GM12878 (cell line): ENCODE measurements at regions not wholly inside any gene's neighbourhood (a gene's known extent, or its start where the extent isn't known, plus 50 kb on each side); places are given as distances from the start of the nearest gene placed in this dataset.

Experiments
- ATAC-seq: fragments of 200-7000 bp; cut with Tn5 transposase; 3 replicates; pipeline ENCODE4 v1.9.1; 2020; ENCODE audit warnings: mild to moderate bottlenecking, moderate library complexity
- BruUV-seq: library from RNA; stranded (reverse); fragments of 400-500 nt; replicated peaks from 2 replicates; lab custom pipeline; 2021; lab: Mats Ljungman, UMichigan
- CTCF ChIA-PET: fragments of 300-600 bp; sonication (Branson Sonifier 250); formaldehyde crosslinking; extraction: SDS; loops from one replicate; lab custom pipeline; 2021; ENCODE audit warnings: inconsistent platforms; lab: Yijun Ruan, JAX
- POLR2A ChIA-PET: fragments of 350-600 bp; formaldehyde crosslinking; extraction: SDS; loops from one replicate; lab custom pipeline; 2021; ENCODE audit warnings: inconsistent platforms; lab: Charles Lee
- RAD21 ChIA-PET: fragments of 300-600 bp; sonication (Branson Sonifier 250); formaldehyde crosslinking; loops from one replicate; lab custom pipeline; 2023; ENCODE audit warnings: antibody characterized with exemption; ENCODE audit not compliant: unreplicated experiment; lab: Charles Lee
- SMC1A ChIA-PET: fragments of 300-600 bp; sonication (Branson Sonifier 250); formaldehyde crosslinking; loops from one replicate; lab custom pipeline; 2023; ENCODE audit not compliant: unreplicated experiment, uncharacterized antibody; lab: Charles Lee
- DNase-seq: peaks from one replicate; pipeline ENCODE4 v3.0.0-alpha.2; 2011; ENCODE audit warnings: low read depth, low spot score
- FAIRE-seq: peaks from 3 replicates; lab custom pipeline; 2011; peaks lifted over from hg19 to GRCh38; lab: Jason Lieb, UNC
- H2AFZ ChIP-seq: 2 replicates; pipeline ENCODE4 v1.6.0; 2011; ENCODE audit warnings: low read depth, low read length, control low read depth; ENCODE audit not compliant: control insufficient read depth
- H3K27ac ChIP-seq: 2 replicates; pipeline ENCODE4 v1.5.1; 2011; ENCODE audit warnings: control low read depth; ENCODE audit not compliant: control insufficient read depth, insufficient read depth
- H3K27me3 ChIP-seq, 2 experiments: replicated peaks in 1 of 2; 2 replicates each; pipeline versions ENCODE4 v1.6.0 to v1.6.1; 2011; ENCODE audit warnings: low read length in 1 of 2; ENCODE audit not compliant: control insufficient read depth in 2 of 2, insufficient read depth in 2 of 2
- H3K36me3 ChIP-seq, 2 experiments: 2 replicates each; pipeline ENCODE4 v1.5.1; 2011; ENCODE audit warnings: low read length in 1 of 2; ENCODE audit not compliant: control insufficient read depth in 2 of 2, insufficient read depth in 2 of 2
- H3K4me1 ChIP-seq: 2 replicates; pipeline ENCODE4 v1.6.1; 2011; ENCODE audit warnings: mild to moderate bottlenecking, low read length, moderate library complexity, mixed read lengths; ENCODE audit not compliant: control insufficient read depth, insufficient read depth
- H3K4me2 ChIP-seq: 2 replicates; pipeline ENCODE4 v1.6.0; 2011; ENCODE audit warnings: control low read depth; ENCODE audit not compliant: control insufficient read depth, insufficient read depth
- H3K4me3 ChIP-seq: fragments of 200-600 bp; sonication (generic); 2 replicates; pipeline ENCODE4 v1.5.1; 2016
- H3K79me2 ChIP-seq: 2 replicates; pipeline ENCODE4 v1.6.0; 2011; ENCODE audit warnings: low read length; ENCODE audit not compliant: control insufficient read depth, insufficient read depth
- H3K9ac ChIP-seq: 2 replicates; pipeline ENCODE4 v1.8.0; 2011; ENCODE audit warnings: low read length, control low read depth, mixed read lengths; ENCODE audit not compliant: control insufficient read depth, insufficient read depth
- H3K9me3 ChIP-seq: replicated peaks from 3 replicates; pipeline ENCODE4 v1.5.1; 2011; ENCODE audit warnings: mild to moderate bottlenecking, low read length; ENCODE audit not compliant: control insufficient read depth, insufficient read depth
- H4K20me1 ChIP-seq: 2 replicates; pipeline ENCODE4 v1.6.0; 2011; ENCODE audit not compliant: control insufficient read depth, insufficient read depth
- BHLHE40 ChIP-seq, 2 experiments: fragments of 450-650 bp in 1 of 2; IDR thresholded peaks; 2 replicates each; pipeline ENCODE4 v1.6.1; 2011 to 2017; ENCODE audit warnings: low read depth in 2 of 2, borderline replicate concordance in 1 of 2, improper control_type of control experiment in 1 of 2, low read length in 1 of 2, mild to moderate bottlenecking in 1 of 2
- CHD2 ChIP-seq: IDR thresholded peaks from 2 replicates; pipeline ENCODE4 v1.6.1; 2011; ENCODE audit warnings: low read depth, low read length, improper control_type of control experiment, borderline replicate concordance
- EED ChIP-seq: sonication (generic); IDR thresholded peaks from 2 replicates; pipeline ENCODE4 v1.6.1; 2016; ENCODE audit warnings: antibody characterized with exemption, low read depth
- HDAC2 ChIP-seq: fragments of 200-600 bp; sonication (generic); IDR thresholded peaks from 2 replicates; pipeline ENCODE4 v1.6.1; 2017
- IRF5 ChIP-seq: fragments of 450-650 bp; IDR thresholded peaks from 2 replicates; pipeline ENCODE4 v1.6.1; 2017; ENCODE audit warnings: borderline replicate concordance
- MEF2B ChIP-seq: fragments of 450-650 bp; IDR thresholded peaks from 2 replicates; pipeline ENCODE4 v1.6.1; 2018; ENCODE audit warnings: mild to moderate bottlenecking, moderate library complexity; ENCODE audit not compliant: partially characterized antibody, poor library complexity, severe bottlenecking
- MLLT1 ChIP-seq: fragments of 450-650 bp; IDR thresholded peaks from 2 replicates; pipeline ENCODE4 v1.6.1; 2016; ENCODE audit warnings: mild to moderate bottlenecking
- PAX5 ChIP-seq: IDR thresholded peaks from 2 replicates; pipeline ENCODE4 v1.6.1; 2011; ENCODE audit warnings: low read depth, low read length, borderline replicate concordance
- POLR2AphosphoS5 ChIP-seq: IDR thresholded peaks from 2 replicates; pipeline ENCODE4 v1.6.1; 2011; ENCODE audit warnings: mild to moderate bottlenecking, low read length, inconsistent platforms
- RUNX3 ChIP-seq: IDR thresholded peaks from 2 replicates; pipeline ENCODE4 v1.6.1; 2012; ENCODE audit warnings: low read length, inconsistent platforms
- SIN3A ChIP-seq: IDR thresholded peaks from 2 replicates; pipeline ENCODE4 v1.6.1; 2012; ENCODE audit warnings: low read depth, low read length, improper control_type of control experiment
- SPI1 ChIP-seq: IDR thresholded peaks from 2 replicates; pipeline ENCODE4 v1.6.1; 2011; ENCODE audit warnings: low read depth, mild to moderate bottlenecking, low read length, moderate library complexity, borderline replicate concordance; ENCODE audit not compliant: insufficient read depth
- SREBF2 ChIP-seq: IDR thresholded peaks from 2 replicates; pipeline ENCODE4 v1.6.1; 2012; ENCODE audit warnings: mild to moderate bottlenecking, low read length
- STAT3 ChIP-seq: IDR thresholded peaks from 2 replicates; pipeline ENCODE4 v1.6.1; 2011; ENCODE audit warnings: low read depth, low read length, improper control_type of control experiment
- TBL1XR1 ChIP-seq: IDR thresholded peaks from 2 replicates; pipeline ENCODE4 v1.6.1; 2012; ENCODE audit warnings: low read depth, low read length, improper control_type of control experiment
- WGBS: methylation state at CpG from one replicate; pipeline ENCODE4 v1.1.6; 2016; ENCODE audit warnings: low lambda C conversion rate; ENCODE audit not compliant: insufficient replicate concordance, insufficient coverage; ENCODE audit errors: missing lambda C conversion rate; 5-methylcytosine and 5-hydroxymethylcytosine counted together
- in situ Hi-C: fragments of 300-500 bp; cut with MboI; formaldehyde crosslinking; loops from 9 replicates; pipeline ENCODE4 v1.14.3; 2018; ENCODE audit warnings: mixed read lengths
- intact Hi-C: fragments of 100-400 bp; cut with micrococcal nuclease; formaldehyde crosslinking; loops from one replicate; pipeline ENCODE4 v1.14.2; 2022; ENCODE audit not compliant: unreplicated experiment
- TF ChIP-seq, protein P1 (sequence below): fragments of 450-650 bp; IDR thresholded peaks from 2 replicates; pipeline ENCODE4 v1.6.1; 2017; ENCODE audit warnings: mild to moderate bottlenecking, low read depth, inconsistent platforms; ENCODE audit not compliant: poor library complexity, severe bottlenecking

- TF ChIP-seq MLLT1 (no peak), CHD2 (no peak)
Measured at GRCh38 chr21:16978309-16978895, 534.4 kb upstream of the CXADR start (continued).

DNA sequence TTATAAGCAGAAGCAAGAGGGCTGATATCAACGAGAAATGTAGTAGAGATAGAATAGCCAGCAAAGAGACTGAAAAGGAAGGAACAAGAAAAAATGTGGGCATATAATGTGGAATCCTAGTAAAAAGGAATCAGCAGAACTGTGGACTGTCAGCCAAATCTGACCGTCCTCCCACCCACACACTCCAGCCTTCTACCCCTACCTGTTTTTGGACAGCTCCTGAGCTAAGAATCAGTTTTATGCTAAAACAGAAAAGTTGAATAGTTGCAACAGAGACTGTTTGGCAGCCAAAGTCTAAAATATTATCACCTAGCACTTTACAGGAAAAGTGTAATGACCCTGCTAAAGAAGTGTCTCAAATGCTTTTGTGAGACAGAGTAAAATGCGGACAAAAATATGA, 533.3 kb upstream of the CXADR start:
- 41% methylated on average over 3 of the region's 3 CpGs for WGBS
- no peak overlapping the region for H3K4me3 ChIP-seq
- H3K9me3 ChIP-seq, result no peaks in the 10 kb centered on the region
- no peaks in the 10 kb centered on the region for H3K79me2 ChIP-seq
- H3K27me3 ChIP-seq, result no peaks in the 10 kb centered on the region
- ChIA-PET RAD21 (no interaction called here), SMC1A (no interaction called here), CTCF (no interaction called here), POLR2A (no interaction called here)
- H3K36me3 ChIP-seq, result no peaks in the 10 kb centered on the region
- H3K9ac ChIP-seq, result no peak overlapping the region
- no peak for DNase-seq
- H3K27ac ChIP-seq, result no peak overlapping the region
- no peak for ATAC-seq
- BruUV-seq, result no TSS peak
- no peak overlapping the region for H2AFZ ChIP-seq
- H3K4me1 ChIP-seq, result no peaks in the 10 kb centered on the region
- FAIRE-seq, result no peak
- TF ChIP-seq MEF2B (no peak), BHLHE40 (IDR thresholded peaks at IDR 0.05; ENCODE audit: borderline replicate concordance in 1 of 2, low read depth in 2 of 2, low read length in 1 of 2) (no peak), EED (no peak), SREBF2 (no peak), SIN3A (no peak), POLR2AphosphoS5 (no peak), HDAC2 (no peak), IRF5 (no peak), PAX5 (no peak), SPI1 (no peak), RUNX3 (no peak), TBL1XR1 (no peak), STAT3 (no peak)
- TF ChIP-seq, protein P1, sequence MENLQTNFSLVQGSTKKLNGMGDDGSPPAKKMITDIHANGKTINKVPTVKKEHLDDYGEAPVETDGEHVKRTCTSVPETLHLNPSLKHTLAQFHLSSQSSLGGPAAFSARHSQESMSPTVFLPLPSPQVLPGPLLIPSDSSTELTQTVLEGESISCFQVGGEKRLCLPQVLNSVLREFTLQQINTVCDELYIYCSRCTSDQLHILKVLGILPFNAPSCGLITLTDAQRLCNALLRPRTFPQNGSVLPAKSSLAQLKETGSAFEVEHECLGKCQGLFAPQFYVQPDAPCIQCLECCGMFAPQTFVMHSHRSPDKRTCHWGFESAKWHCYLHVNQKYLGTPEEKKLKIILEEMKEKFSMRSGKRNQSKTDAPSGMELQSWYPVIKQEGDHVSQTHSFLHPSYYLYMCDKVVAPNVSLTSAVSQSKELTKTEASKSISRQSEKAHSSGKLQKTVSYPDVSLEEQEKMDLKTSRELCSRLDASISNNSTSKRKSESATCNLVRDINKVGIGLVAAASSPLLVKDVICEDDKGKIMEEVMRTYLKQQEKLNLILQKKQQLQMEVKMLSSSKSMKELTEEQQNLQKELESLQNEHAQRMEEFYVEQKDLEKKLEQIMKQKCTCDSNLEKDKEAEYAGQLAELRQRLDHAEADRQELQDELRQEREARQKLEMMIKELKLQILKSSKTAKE, result no peak
- intact Hi-C loops, result no loop called here
- no peak overlapping the region for H3K4me2 ChIP-seq
- H4K20me1 ChIP-seq, result no peaks in the 10 kb centered on the region
- in situ Hi-C loops, result no loop called here
